HG02642 (cell line): ENCODE measurements at regions not wholly inside any gene's neighbourhood (a gene's known extent, or its start where the extent isn't known, plus 50 kb on each side); places are given as distances from the start of the nearest gene placed in this dataset.
A peak's percentile ranks its signal among the peaks of the same experiment; 100 is the strongest.
"Not testable (repeated sequence)": the region's sequence is repeated elsewhere in the genome, so short reads cannot be mapped to it uniquely, and the experiment has no call there.

Experiments
- ATAC-seq: cut with Tn5 transposase; IDR thresholded peaks from one replicate; pipeline ENCODE4 v1.9.1; 2021; ENCODE audit warnings: mild to moderate bottlenecking; ENCODE audit not compliant: unreplicated experiment, poor library complexity

GRCh38 chr1:148386617-148387016 lies 96.5 kb downstream of the PPIAL4G start:
- ATAC-seq, result no peak

- ATAC-seq, result not testable (repeated sequence)
Measured at GRCh38 chr1:148386031-148386398, 97.1 kb downstream of the PPIAL4G start.

GRCh38 chr1:148385371-148386030 lies 97.6 kb downstream of the PPIAL4G start:
- ATAC-seq, result no peak

GRCh38 chr1:148383966-148384365 lies 99.1 kb downstream of the PPIAL4G start:
- no peak for ATAC-seq

- ATAC-seq, result no peak
Measured at GRCh38 chr1:148379697-148380096, 103.4 kb downstream of the PPIAL4G start.

- ATAC-seq, result no peak
Measured at GRCh38 chr1:148379170-148379500, 104.0 kb downstream of the PPIAL4G start.

GRCh38 chr1:148377992-148378391 lies 105.1 kb downstream of the PPIAL4G start:
- ATAC-seq, result not testable (repeated sequence)

- not testable (repeated sequence) for ATAC-seq
Measured at GRCh38 chr1:148377045-148377444, 106.1 kb downstream of the PPIAL4G start.

GRCh38 chr1:148374101-148374500 lies 109.0 kb downstream of the PPIAL4G start:
- no peak for ATAC-seq

- ATAC-seq, result no peak
Measured at GRCh38 chr1:148373192-148373925, 109.7 kb downstream of the PPIAL4G start.

GRCh38 chr1:148372731-148373130 lies 110.4 kb downstream of the PPIAL4G start:
- ATAC-seq, result no peak

- ATAC-seq, result not testable (repeated sequence)
Measured at GRCh38 chr1:148372051-148372726, 110.9 kb downstream of the PPIAL4G start.

GRCh38 chr1:148371551-148371994 lies 111.5 kb downstream of the PPIAL4G start:
- ATAC-seq, result peak; percentile 59

GRCh38 chr1:148370661-148371060 lies 112.4 kb downstream of the PPIAL4G start:
- ATAC-seq, result not testable (repeated sequence)

- no peak for ATAC-seq
Measured at GRCh38 chr1:148367596-148367995, 115.5 kb downstream of the PPIAL4G start.

GRCh38 chr1:148366136-148366753 lies 116.9 kb downstream of the PPIAL4G start:
- not testable (repeated sequence) for ATAC-seq

- not testable (repeated sequence) for ATAC-seq
Measured at GRCh38 chr1:148365151-148365550, 118.0 kb downstream of the PPIAL4G start.

- ATAC-seq, result not testable (repeated sequence)
Measured at GRCh38 chr1:148363979-148364378, 119.1 kb downstream of the PPIAL4G start.

- ATAC-seq, result no peak
Measured at GRCh38 chr1:148363439-148363810, 119.7 kb downstream of the PPIAL4G start.

GRCh38 chr1:148362626-148363438 lies 120.3 kb downstream of the PPIAL4G start:
- ATAC-seq, result no peak
